ENCODE measurements at regions not wholly inside any gene's neighbourhood (a gene's known extent, or its start where the extent isn't known, plus 50 kb on each side); places are given as distances from the start of the nearest gene placed in this dataset.

DNA sequence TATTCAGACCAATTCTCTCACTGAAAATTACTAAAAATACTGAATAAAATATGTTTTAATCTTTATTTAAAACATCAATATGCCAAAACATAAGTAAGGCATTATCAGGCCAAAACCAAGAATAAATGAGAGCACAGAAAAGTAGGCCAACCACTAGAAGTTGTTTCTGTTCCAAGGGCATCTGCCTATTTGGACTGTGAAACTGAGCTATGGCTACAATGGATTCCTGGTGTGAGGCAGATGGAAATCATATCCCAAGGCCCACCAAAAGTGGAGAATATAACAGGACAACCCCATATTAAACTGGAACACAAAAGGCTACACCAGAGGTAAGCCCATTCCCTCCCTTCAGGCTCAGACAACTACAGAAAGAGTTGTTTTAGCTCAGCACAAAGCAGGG, 302.8 kb upstream of the IL12A start:
- no peak overlapping the region for H3K4me2 ChIP-seq
- H3K4me1 ChIP-seq (ENCODE audit: low read depth, poor library complexity, severe bottlenecking): no peaks in the 10 kb centered on the region
- no peak overlapping the region for H3K4me3 ChIP-seq (IDR thresholded peaks at IDR 0.05; ENCODE audit: insufficient read depth, low read depth, low read length)
- H2AFZ ChIP-seq (ENCODE audit: low read depth): no peak overlapping the region
- no peaks in the 10 kb centered on the region for H3K27me3 ChIP-seq (ENCODE audit: insufficient read depth, low read depth)
- TF ChIP-seq, protein P1, sequence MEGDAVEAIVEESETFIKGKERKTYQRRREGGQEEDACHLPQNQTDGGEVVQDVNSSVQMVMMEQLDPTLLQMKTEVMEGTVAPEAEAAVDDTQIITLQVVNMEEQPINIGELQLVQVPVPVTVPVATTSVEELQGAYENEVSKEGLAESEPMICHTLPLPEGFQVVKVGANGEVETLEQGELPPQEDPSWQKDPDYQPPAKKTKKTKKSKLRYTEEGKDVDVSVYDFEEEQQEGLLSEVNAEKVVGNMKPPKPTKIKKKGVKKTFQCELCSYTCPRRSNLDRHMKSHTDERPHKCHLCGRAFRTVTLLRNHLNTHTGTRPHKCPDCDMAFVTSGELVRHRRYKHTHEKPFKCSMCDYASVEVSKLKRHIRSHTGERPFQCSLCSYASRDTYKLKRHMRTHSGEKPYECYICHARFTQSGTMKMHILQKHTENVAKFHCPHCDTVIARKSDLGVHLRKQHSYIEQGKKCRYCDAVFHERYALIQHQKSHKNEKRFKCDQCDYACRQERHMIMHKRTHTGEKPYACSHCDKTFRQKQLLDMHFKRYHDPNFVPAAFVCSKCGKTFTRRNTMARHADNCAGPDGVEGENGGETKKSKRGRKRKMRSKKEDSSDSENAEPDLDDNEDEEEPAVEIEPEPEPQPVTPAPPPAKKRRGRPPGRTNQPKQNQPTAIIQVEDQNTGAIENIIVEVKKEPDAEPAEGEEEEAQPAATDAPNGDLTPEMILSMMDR (conservative IDR thresholded peaks at IDR 0.05; ENCODE audit: low read depth, low read length): no peak
- H3K79me2 ChIP-seq (ENCODE audit: insufficient read depth, low read depth): no peaks in the 10 kb centered on the region
- no peaks in the 10 kb centered on the region for H3K36me3 ChIP-seq (ENCODE audit: insufficient read depth)
- no peak overlapping the region for H3K9ac ChIP-seq
- no peaks in the 10 kb centered on the region for H4K20me1 ChIP-seq (ENCODE audit: insufficient read depth)
- H3K27ac ChIP-seq: no peak overlapping the region

DNA sequence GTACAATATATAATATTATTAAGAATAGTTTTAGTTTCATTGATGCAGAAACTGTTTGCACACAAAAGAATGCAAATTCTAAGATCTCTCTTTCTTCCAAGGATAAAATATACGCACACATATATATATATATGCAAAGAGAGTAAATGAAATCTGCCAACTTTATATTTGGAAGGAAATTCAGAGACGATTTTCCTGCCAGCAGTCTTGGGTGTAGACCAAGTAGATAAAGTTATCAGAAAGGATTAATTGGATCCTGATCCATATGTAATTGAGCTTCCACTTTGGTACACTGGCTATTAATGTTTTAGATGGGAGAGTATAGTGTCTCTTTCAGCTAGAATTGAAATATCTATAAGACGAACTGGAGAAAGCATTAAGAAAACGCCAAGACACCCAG, 295.4 kb upstream of the IL12A start:
- no peaks in the 10 kb centered on the region for H3K79me2 ChIP-seq (ENCODE audit: insufficient read depth, low read depth)
- TF ChIP-seq, protein P1 (conservative IDR thresholded peaks at IDR 0.05; ENCODE audit: low read depth, low read length): no peak
- no peak overlapping the region for H3K4me3 ChIP-seq (IDR thresholded peaks at IDR 0.05; ENCODE audit: insufficient read depth, low read depth, low read length)
- no peaks in the 10 kb centered on the region for H3K27me3 ChIP-seq (ENCODE audit: insufficient read depth, low read depth)
- H4K20me1 ChIP-seq (ENCODE audit: insufficient read depth): no peaks in the 10 kb centered on the region
- H3K4me1 ChIP-seq (ENCODE audit: low read depth, poor library complexity, severe bottlenecking): no peaks in the 10 kb centered on the region
- H3K27ac ChIP-seq: no peak overlapping the region
- no peak overlapping the region for H3K9ac ChIP-seq
- no peak overlapping the region for H2AFZ ChIP-seq (ENCODE audit: low read depth)
- no peaks in the 10 kb centered on the region for H3K36me3 ChIP-seq (ENCODE audit: insufficient read depth)
- no peak overlapping the region for H3K4me2 ChIP-seq

DNA sequence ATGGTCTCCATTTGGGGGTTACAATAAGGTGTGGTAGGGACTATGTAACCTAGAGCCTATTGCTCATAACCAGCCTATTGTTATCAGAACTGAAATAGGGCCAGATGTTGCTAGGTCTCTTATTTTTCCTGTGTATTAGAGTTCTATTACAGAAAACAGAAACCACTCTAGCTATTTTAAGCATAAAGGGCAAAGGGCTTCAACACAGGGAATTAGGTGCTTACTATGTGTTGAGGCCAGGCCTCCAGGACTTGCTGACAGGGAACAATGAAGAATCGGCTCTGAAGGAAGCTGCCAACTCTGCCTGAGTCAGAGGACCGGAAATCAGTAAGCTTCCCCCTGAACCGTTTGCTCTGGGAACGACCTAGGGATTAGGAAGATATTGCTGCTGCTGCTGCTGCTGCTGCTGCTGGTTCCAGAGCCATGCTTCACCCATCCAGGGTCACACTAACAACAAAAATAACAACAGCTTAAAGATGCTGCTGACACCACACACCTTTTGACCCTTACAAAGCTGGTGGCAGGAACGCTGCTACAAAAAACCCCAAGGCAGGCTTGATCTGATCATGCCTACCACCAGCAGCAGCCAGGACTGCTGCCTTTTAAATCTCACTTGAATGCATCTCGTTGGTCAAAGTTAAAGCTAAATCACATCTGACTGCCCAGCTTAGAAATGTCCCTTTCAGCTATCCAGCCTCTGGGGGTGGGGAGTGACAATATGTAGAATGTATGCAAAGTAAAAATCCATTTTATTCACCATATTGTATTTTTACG, 276.9 kb upstream of the IL12A start:
- H3K9ac ChIP-seq: no peak overlapping the region
- no peaks in the 10 kb centered on the region for H4K20me1 ChIP-seq (ENCODE audit: insufficient read depth)
- no peaks in the 10 kb centered on the region for H3K4me1 ChIP-seq (ENCODE audit: low read depth, poor library complexity, severe bottlenecking)
- no peaks in the 10 kb centered on the region for H3K27me3 ChIP-seq (ENCODE audit: insufficient read depth, low read depth)
- no peaks in the 10 kb centered on the region for H3K36me3 ChIP-seq (ENCODE audit: insufficient read depth)
- no peak overlapping the region for H2AFZ ChIP-seq (ENCODE audit: low read depth)
- H3K4me3 ChIP-seq (IDR thresholded peaks at IDR 0.05; ENCODE audit: insufficient read depth, low read depth, low read length): no peak overlapping the region
- TF ChIP-seq, protein P1 (conservative IDR thresholded peaks at IDR 0.05; ENCODE audit: low read depth, low read length): no peak
- no peaks in the 10 kb centered on the region for H3K79me2 ChIP-seq (ENCODE audit: insufficient read depth, low read depth)
- no peak overlapping the region for H3K4me2 ChIP-seq
- no peak overlapping the region for H3K27ac ChIP-seq

DNA sequence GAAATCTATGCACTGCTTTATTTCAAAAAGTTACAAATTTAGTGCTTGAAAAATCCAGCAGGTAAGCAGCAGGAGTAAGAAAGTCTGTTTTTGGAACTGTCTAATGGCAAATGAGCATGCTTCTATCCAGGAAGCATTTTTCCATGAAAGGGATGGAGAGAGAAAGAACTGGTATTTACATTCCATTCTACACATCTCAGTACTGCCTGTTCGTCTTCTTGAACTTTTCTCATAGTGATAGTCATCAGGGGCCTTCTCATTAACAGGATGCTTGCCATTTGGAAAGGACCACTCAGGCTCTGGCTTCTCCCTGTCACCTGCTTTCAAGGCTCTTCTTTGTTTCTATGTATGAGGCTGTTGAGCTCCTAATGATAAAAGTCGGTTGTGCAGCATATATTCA, 267.3 kb upstream of the IL12A start:
- Histone ChIP-seq H3K27me3 (ENCODE audit: insufficient read depth, low read depth) (no peaks in the 10 kb centered on the region), H3K4me2 (no peak overlapping the region), H3K27ac (no peak overlapping the region), H3K4me3 (IDR thresholded peaks at IDR 0.05; ENCODE audit: insufficient read depth, low read depth, low read length) (no peak overlapping the region), H3K9ac (no peak overlapping the region), H3K4me1 (ENCODE audit: low read depth, poor library complexity, severe bottlenecking) (no peaks in the 10 kb centered on the region), H2AFZ (ENCODE audit: low read depth) (no peak overlapping the region), H4K20me1 (ENCODE audit: insufficient read depth) (no peaks in the 10 kb centered on the region), H3K79me2 (ENCODE audit: insufficient read depth, low read depth) (no peaks in the 10 kb centered on the region), H3K36me3 (ENCODE audit: insufficient read depth) (no peaks in the 10 kb centered on the region)
- TF ChIP-seq, protein P1 (conservative IDR thresholded peaks at IDR 0.05; ENCODE audit: low read depth, low read length): no peak

Data from KMS-11 (cell line).